GM10266 (cell line): ENCODE measurements at regions not wholly inside any gene's neighbourhood (a gene's known extent, or its start where the extent isn't known, plus 50 kb on each side); places are given as distances from the start of the nearest gene placed in this dataset.
A peak's percentile ranks its signal among the peaks of the same experiment; 100 is the strongest.
"Not testable (repeated sequence)": the region's sequence is repeated elsewhere in the genome, so short reads cannot be mapped to it uniquely, and the experiment has no call there.

Experiments
- DNase-seq: peaks from one replicate; pipeline ENCODE4 v3.0.0; 2012; ENCODE audit errors: extremely low spot score
- TF ChIP-seq, protein P1 (sequence below): IDR thresholded peaks from 2 replicates; pipeline ENCODE4 v1.5.1; 2012; ENCODE audit warnings: mild to moderate bottlenecking, low read depth; ENCODE audit not compliant: control insufficient read depth, insufficient read depth; ENCODE audit errors: missing control alignments

DNA sequence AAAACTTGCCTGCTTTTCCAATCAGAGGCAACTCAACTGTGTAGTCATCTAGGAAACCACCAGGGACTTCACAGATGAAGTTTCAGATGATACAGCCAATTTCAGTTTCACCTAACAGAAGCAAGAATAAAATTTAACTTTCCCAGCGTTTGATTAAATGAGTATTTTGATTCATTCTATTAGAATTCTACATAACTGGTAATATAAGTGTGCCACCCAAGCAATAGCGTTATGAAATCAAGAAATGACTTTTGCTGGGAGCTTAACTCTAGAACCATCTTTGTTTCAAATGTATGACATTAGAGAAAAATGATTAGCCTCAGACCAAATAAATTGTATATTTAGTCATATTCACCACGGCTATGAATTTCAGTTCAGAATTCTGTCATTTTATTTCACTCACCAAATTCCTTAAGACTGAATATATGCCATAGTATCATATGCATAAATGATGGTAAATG, 239.3 kb downstream of the NRIP1 start:
- peak; percentile 44 for DNase-seq
- TF ChIP-seq, protein P1, sequence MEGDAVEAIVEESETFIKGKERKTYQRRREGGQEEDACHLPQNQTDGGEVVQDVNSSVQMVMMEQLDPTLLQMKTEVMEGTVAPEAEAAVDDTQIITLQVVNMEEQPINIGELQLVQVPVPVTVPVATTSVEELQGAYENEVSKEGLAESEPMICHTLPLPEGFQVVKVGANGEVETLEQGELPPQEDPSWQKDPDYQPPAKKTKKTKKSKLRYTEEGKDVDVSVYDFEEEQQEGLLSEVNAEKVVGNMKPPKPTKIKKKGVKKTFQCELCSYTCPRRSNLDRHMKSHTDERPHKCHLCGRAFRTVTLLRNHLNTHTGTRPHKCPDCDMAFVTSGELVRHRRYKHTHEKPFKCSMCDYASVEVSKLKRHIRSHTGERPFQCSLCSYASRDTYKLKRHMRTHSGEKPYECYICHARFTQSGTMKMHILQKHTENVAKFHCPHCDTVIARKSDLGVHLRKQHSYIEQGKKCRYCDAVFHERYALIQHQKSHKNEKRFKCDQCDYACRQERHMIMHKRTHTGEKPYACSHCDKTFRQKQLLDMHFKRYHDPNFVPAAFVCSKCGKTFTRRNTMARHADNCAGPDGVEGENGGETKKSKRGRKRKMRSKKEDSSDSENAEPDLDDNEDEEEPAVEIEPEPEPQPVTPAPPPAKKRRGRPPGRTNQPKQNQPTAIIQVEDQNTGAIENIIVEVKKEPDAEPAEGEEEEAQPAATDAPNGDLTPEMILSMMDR, result no peak

DNA sequence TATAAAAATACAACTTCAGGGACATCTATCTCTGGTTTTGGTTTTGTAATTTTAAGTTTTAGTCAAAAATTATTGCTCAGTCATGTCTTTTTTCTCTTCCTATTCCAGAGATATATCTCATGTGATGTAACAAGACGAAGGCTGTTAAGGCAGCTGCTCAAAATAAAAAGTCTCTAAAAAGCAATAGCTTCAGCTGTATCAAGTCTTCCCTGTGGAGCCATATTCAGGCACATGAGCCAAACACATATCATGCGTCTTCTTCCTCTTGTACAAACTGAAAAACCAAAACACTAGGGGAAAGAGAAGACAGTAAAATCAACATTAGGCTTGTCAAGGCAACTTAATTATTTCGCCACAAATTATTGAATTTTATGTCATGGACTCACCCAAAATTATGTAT, 240.7 kb downstream of the NRIP1 start:
- no peak for DNase-seq
- TF ChIP-seq, protein P1, result no peak

DNA sequence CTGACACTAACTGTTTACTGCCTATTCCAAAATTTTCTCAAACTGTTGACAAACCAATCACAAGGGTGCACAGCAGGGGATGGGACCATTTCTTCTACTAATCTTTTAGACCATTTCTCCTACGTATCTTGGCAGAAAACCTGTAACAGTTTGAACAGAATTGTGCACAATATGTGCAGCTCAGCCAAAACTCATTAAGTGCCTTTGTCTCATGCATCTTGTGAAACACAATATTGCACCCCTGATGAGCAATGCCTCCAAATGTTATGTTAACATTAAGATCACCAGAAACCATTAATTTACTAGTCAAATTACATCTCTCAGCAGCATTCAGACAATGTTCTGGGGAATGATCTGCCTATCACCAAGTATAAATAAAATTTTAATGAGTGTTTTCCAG, 247.5 kb downstream of the NRIP1 start:
- no peak for DNase-seq
- TF ChIP-seq, protein P1, result no peak

DNA sequence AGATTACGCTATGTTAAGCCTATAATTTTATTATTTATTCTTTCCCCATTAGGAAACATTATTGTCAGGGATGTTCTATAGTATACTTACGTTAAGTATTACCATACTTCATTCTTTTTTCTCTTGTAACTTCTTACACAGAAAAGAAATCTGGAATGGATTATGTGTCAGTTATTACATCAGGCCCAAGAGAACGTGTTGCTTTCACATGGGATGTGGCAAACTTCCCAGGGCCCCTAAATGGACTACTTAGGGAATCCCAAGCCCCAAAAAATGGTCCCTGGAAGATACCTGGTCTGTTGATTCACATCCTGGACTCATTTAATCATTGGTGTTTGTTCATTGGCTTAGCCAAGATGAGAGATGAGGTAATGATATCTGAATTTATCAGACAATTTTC, 249.8 kb downstream of the NRIP1 start:
- no peak for DNase-seq
- TF ChIP-seq, protein P1, result no peak

DNA sequence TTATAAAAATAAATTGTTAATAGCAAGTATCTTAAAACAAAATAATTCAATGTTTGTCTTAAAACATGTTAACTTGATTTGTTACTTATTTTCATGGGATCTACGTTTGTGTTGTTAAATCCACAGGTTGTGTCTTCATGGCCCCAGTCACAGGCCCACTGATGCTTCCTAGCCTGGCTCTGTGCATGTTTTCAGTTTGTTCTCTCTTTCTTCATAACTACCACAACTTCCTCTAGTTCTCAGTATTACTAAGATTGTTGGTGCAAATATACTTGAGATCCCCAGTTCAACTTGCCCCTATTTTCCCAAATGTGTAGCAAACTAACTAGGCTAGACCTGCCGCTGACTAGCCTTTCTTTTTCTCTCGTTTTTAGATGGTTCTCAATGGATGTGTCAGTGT, 250.5 kb downstream of the NRIP1 start:
- DNase-seq, result no peak
- TF ChIP-seq, protein P1, result no peak

DNA sequence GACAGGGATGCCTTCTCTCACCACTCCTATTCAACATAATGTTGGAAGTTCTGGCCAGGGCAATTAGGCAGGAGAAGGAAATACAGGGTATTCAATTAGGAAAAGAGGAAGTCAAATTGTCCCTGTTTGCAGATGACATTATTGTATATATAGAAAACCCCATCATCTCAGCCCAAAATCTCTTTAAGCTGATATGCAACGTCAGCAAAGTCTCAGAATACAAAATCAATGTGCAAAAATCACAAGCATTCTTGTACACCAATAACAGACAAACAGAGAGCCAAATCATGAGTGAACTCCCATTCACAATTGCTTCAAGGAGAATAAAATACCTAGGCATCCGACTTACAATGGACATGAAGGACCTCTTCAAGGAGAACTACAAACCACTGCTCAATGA, 258.1 kb upstream of the SAMSN1 start:
- not testable (repeated sequence) for DNase-seq

DNA sequence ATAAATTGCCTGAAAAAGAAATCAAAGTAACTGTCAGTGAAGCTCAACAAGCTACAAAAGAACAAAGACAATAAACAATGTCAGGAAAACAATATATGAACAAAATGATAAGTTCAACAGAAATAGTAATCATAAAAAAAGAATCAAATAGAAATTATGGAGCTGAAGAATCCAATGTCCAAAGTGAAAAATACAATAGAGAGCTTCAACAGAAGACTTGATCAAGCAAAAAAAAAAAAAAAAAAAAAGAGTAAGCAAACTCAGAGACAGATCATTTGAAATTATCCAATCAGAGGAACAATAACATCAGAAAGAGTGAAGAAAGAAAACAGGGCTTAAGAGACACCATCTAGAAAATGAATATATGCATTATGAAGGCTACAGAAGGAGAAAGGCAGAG, 251.4 kb upstream of the SAMSN1 start:
- no peak for DNase-seq
- TF ChIP-seq, protein P1, result no peak

DNA sequence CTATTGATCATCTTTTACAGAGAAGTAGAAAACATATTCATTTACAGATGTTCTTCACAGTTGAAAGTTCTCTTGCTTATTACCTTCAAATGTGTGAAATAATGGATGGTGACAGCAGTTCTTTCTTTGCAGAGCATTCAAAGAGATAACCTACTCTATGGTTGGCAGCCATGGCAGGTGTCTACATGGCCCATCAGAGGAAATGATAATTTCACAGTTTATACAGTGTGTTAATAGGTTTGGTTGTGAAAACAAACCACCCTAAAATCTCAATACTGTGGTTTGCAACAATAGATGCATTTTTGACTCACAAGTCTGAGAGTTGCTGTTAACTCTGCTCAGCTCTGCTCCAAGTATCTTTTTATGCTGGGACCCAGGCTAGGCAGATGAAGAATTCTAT, 241.2 kb upstream of the SAMSN1 start:
- TF ChIP-seq, protein P1, result no peak
- no peak for DNase-seq
